Adrenal gland (tissue), 9 donors: ENCODE measurements at regions not wholly inside any gene's neighbourhood (a gene's known extent, or its start where the extent isn't known, plus 50 kb on each side); places are given as distances from the start of the nearest gene placed in this dataset.

ENCODE experiments used
- DNase-seq, 7 donors: peaks; one replicate each; pipeline ENCODE4 v3.0.0-alpha.2; 2019 to 2020
- H3K27ac ChIP-seq, 5 donors: fragments of 200-600 bp; sonication (generic) in 4 of 5; 1 replicate in 3 of 5; 2 replicates in 2 of 5; pipeline versions ENCODE4 v1.5.1 to v1.8.0; 2016 to 2020; ENCODE audit warnings: mild to moderate bottlenecking in 1 of 5
- H3K27me3 ChIP-seq: fragments of 200-600 bp; 2 replicates; pipeline ENCODE4 v1.8.0; 2021
- H3K36me3 ChIP-seq, 2 donors: fragments of 200-600 bp; replicated peaks in 1 of 2; 1 replicate in 1 of 2; 2 replicates in 1 of 2; pipeline versions ENCODE4 v1.5.1 to v1.8.0; 2018 to 2022
- H3K4me1 ChIP-seq, 2 donors: fragments of 200-600 bp; replicated peaks in 1 of 2; 1 replicate in 1 of 2; 2 replicates in 1 of 2; pipeline versions ENCODE4 v1.5.1 to v1.8.0; 2018 to 2021
- H3K4me3 ChIP-seq, 4 donors: fragments of 200-600 bp; sonication (generic) in 3 of 4; one replicate each; pipeline ENCODE4 v1.5.1; 2016 to 2018
- H3K9me3 ChIP-seq, 3 donors: fragments of 200-600 bp; sonication (generic) in 1 of 3; replicated peaks in 1 of 3; 1 replicate in 2 of 3; 2 replicates in 1 of 3; pipeline versions ENCODE4 v1.5.1 to v1.8.0; 2016 to 2021
- POLR2A ChIP-seq, 2 donors: fragments of 450-650 bp; IDR thresholded peaks; one replicate each; pipeline ENCODE4 v1.6.1; 2017; ENCODE audit warnings: antibody characterized with exemption in 2 of 2, mild to moderate bottlenecking in 2 of 2, moderate library complexity in 1 of 2
- WGBS, 4 donors: extraction: QIAGEN DNeasy Blood & Tissue Kit in 2 of 4; methylation state at CpG; one replicate each; pipeline versions ENCODE4 v1.1.5 to v1.1.7; 2013 to 2017; 5-methylcytosine and 5-hydroxymethylcytosine counted together
- intact Hi-C, 2 donors: fragments of 100-400 bp; cut with DNase I; formaldehyde crosslinking; loops; one replicate each; pipeline versions ENCODE4 v1.14.1 to v1.15.0; 2022 to 2023
- TF ChIP-seq, protein P1 (sequence below), 6 experiments: fragments of 450-650 bp in 4 of 6; fragments of 200-600 bp in 2 of 6; sonication (generic) in 1 of 6; IDR thresholded peaks; 1 replicate in 5 of 6; 2 replicates in 1 of 6; pipeline versions ENCODE4 v1.5.1 to v1.8.0; 2016 to 2021; ENCODE audit warnings: antibody characterized with exemption in 6 of 6, mild to moderate bottlenecking in 2 of 6, moderate library complexity in 1 of 6
- donor health status: healthy with polysubstance abuse.
- donor health status: Bipolar disorder and iron deficiency.
- donor health status: DM: yes; HTN: yes; CAD: no.
- donor health status: DM: no; HTN: no; CAD: no.
- donor health status: DM: no; HTN: no; CAD: no.

DNA sequence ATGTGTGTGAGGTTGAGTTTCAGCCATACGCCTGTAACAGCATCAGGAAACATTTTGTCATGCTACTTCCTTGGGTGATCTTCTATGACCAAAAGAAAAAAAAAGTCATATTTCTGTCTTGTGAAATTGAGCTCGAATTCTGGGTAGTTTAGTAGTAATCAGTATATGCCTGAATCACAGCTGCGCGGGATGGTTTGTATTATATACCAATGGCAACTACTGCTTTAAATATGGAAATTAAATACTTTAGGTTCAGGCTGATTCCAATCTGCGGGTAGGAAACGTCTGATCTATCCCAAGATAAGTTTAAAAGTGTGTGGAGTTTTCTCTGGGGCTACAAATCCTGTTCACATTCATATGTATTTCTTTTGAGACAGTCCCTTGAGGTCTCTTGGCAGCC is 115.6 kb upstream of the FERMT1 start:
- TF ChIP-seq POLR2A (IDR thresholded peaks at IDR 0.05): no peak
- TF ChIP-seq, protein P1, sequence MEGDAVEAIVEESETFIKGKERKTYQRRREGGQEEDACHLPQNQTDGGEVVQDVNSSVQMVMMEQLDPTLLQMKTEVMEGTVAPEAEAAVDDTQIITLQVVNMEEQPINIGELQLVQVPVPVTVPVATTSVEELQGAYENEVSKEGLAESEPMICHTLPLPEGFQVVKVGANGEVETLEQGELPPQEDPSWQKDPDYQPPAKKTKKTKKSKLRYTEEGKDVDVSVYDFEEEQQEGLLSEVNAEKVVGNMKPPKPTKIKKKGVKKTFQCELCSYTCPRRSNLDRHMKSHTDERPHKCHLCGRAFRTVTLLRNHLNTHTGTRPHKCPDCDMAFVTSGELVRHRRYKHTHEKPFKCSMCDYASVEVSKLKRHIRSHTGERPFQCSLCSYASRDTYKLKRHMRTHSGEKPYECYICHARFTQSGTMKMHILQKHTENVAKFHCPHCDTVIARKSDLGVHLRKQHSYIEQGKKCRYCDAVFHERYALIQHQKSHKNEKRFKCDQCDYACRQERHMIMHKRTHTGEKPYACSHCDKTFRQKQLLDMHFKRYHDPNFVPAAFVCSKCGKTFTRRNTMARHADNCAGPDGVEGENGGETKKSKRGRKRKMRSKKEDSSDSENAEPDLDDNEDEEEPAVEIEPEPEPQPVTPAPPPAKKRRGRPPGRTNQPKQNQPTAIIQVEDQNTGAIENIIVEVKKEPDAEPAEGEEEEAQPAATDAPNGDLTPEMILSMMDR (IDR thresholded peaks at IDR 0.05): no peak
- intact Hi-C loops: no loop called here
- Histone ChIP-seq H3K27me3 (no peaks in the 10 kb centered on the region), H3K27ac (no peak overlapping the region), H3K4me3 (no peak overlapping the region), H3K9me3 (no peaks in the 10 kb centered on the region), H3K4me1 (no peaks in the 10 kb centered on the region), H3K36me3 (no peaks in the 10 kb centered on the region)
- no peak for DNase-seq
- WGBS, 4 donors: 60 to 68% (median 64%) methylated on average over 6 of the region's 6 CpGs

DNA sequence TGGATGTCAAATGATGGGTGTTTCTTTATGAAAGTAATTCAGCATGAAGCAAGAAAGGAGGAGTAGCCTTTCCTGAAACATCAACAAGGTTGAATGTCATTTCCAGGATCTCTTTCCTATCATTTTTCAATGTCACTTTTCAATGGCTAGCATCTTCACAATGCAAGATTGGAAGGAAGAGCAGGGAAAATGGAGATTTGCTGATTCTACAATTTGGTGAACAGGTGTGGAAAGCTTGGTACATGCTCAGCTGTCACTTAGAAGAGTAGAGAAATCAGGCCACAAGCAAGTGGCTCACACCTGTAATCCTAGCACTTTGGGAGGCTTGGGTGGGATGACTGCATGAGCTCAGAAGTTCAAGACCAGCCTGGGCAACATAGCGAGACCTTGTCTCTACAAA is 112.7 kb upstream of the FERMT1 start:
- H3K4me1 ChIP-seq: no peaks in the 10 kb centered on the region
- WGBS, 4 donors: 75 to 91% (median 81%) methylated on average over 1 of the region's 1 CpG

DNA sequence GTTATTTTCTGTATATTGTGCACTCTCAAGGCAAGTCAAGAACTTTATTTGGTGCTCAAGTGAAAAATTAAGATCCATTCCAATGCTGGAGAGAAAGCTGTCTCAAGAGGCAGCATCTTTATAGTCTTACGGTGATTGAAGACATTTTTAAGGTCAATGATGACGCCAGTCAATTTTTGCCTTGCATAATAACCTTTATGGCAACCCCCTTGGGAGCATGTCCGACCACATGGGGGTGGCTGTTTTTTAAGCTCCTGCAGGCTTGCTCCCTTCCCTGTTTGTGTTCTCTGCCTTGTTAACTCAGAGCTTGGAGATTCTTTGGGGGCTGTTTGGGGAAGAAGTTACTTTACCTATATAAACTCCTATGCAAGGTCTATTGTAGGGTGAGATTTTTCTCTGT is 109.6 kb upstream of the FERMT1 start:
- Histone ChIP-seq H3K36me3 (no peaks in the 10 kb centered on the region), H3K27me3 (no peaks in the 10 kb centered on the region), H3K4me3 (no peak overlapping the region), H3K4me1 (no peaks in the 10 kb centered on the region), H3K9me3 (no peaks in the 10 kb centered on the region), H3K27ac (no peak overlapping the region)
- DNase-seq: no peak
- TF ChIP-seq POLR2A (IDR thresholded peaks at IDR 0.05): no peak
- TF ChIP-seq, protein P1 (IDR thresholded peaks at IDR 0.05): no peak
- WGBS, 4 donors: 69 to 80% (median 74%) methylated on average over 3 of the region's 3 CpGs
- intact Hi-C loops: no loop called here

More for the DNA sequence above, 112.7 kb upstream of the FERMT1 start:
- H3K27me3 ChIP-seq: no peaks in the 10 kb centered on the region
- no peaks in the 10 kb centered on the region for H3K9me3 ChIP-seq
- no peaks in the 10 kb centered on the region for H3K36me3 ChIP-seq
- no peak for DNase-seq
- no peak overlapping the region for H3K27ac ChIP-seq
- TF ChIP-seq POLR2A (IDR thresholded peaks at IDR 0.05): no peak
- TF ChIP-seq, protein P1 (IDR thresholded peaks at IDR 0.05): no peak
- intact Hi-C loops: no loop called here
- H3K4me3 ChIP-seq: no peak overlapping the region

DNA sequence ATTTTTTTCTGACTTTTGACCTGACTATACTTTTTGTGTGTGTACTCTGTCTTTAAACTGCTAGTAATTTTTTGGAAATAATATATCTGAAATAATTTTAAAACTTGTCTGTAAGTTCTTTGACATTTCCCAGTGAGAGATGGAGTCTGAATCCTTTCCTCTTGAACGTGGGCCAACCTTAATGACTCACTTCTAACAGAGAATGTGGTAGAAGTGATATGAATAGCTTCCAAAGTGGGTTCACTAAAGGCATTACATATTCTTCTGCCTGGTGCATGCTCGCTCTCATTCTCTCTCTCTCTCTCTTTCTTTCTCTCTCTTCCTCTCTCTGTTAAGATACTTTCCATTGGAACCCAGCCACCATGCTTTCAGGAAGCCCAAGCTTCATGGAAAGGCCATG is 108.7 kb upstream of the FERMT1 start:
- H3K4me1 ChIP-seq: no peaks in the 10 kb centered on the region
- intact Hi-C loops: no loop called here
- 21 to 40% (median 33%) methylated on average over 2 of the region's 2 CpGs for WGBS, 4 donors

More for the DNA sequence above, 108.7 kb upstream of the FERMT1 start:
- Histone ChIP-seq H3K9me3 (no peaks in the 10 kb centered on the region), H3K36me3 (no peaks in the 10 kb centered on the region), H3K4me3 (no peak overlapping the region), H3K27ac (no peak overlapping the region), H3K27me3 (no peaks in the 10 kb centered on the region)
- TF ChIP-seq, protein P1 (IDR thresholded peaks at IDR 0.05): no peak
- no peak for TF ChIP-seq POLR2A (IDR thresholded peaks at IDR 0.05)
- DNase-seq: peak in 1 of 7 donors; percentile 14
